ENCODE measurements at regions not wholly inside any gene's neighbourhood (a gene's known extent, or its start where the extent isn't known, plus 50 kb on each side); places are given as distances from the start of the nearest gene placed in this dataset.

- no TSS peak for BruUV-seq (replicated peaks)
- peaks cover 2% of the 10 kb centered on the region; the same call in 1 of the 2 replicates for H3K4me1 ChIP-seq (ENCODE audit: control insufficient read depth, insufficient read depth, low read length)
- H3K4ac ChIP-seq (ENCODE audit: low read depth, low read length), result no peak overlapping the region
- TF ChIP-seq ELK1 (IDR thresholded peaks at IDR 0.05; ENCODE audit: borderline replicate concordance, low read depth, low read length) (no peak), NFE2L2 (IDR thresholded peaks at IDR 0.05; ENCODE audit: low read depth, low read length) (no peak), CEBPB (IDR thresholded peaks at IDR 0.05; ENCODE audit: low read depth, low read length) (no peak), MAZ (IDR thresholded peaks at IDR 0.05; ENCODE audit: borderline replicate concordance, low read depth, low read length) (no peak), POLR2A (IDR thresholded peaks at IDR 0.05; ENCODE audit: low read depth, low read length) (no peak), BHLHE40 (IDR thresholded peaks at IDR 0.05; ENCODE audit: low read depth, low read length) (no peak), MAFK (IDR thresholded peaks at IDR 0.05; ENCODE audit: low read depth, low read length) (no peak), RFX5 (IDR thresholded peaks at IDR 0.05; ENCODE audit: low read depth, low read length) (no peak), CTCF (conservative IDR thresholded peaks at IDR 0.05; ENCODE audit: low read depth, low read length) (no peak), USF2 (IDR thresholded peaks at IDR 0.05; ENCODE audit: low read depth, low read length) (no peak), RAD21 (IDR thresholded peaks at IDR 0.05; ENCODE audit: low read length) (no peak)
- no peak overlapping the region for H2AFZ ChIP-seq (replicated peaks; ENCODE audit: low read length, poor library complexity)
- ATAC-seq (ENCODE audit: low read depth) (no peak), DNase-seq (no peak)
- no peak overlapping the region for H4K8ac ChIP-seq (ENCODE audit: low read depth in 2 of 2, low read length in 2 of 2)
- no peak overlapping the region for H3K4me2 ChIP-seq (ENCODE audit: low read depth, low read length)
- H3K14ac ChIP-seq (replicated peaks; ENCODE audit: low read depth, low read length), result no peak overlapping the region
- H3K9me1 ChIP-seq (ENCODE audit: insufficient read depth, low read length), result no peaks in the 10 kb centered on the region
- H2AK5ac ChIP-seq (ENCODE audit: low read depth, low read length), result no peak overlapping the region
- H3K27ac ChIP-seq (ENCODE audit: insufficient read depth, low read length), result no peak overlapping the region
- in situ Hi-C loops (cut with MboI; ENCODE audit: low sequenced_read_pairs) (no loop called here), intact Hi-C loops (cut with micrococcal nuclease) (no loop called here), dilution Hi-C loops (cut with HindIII; ENCODE audit: low sequenced_read_pairs, unreplicated experiment) (no loop called here)
- no peak overlapping the region for H3K18ac ChIP-seq (ENCODE audit: low read depth, low read length)
- WGBS, 2 experiments (ENCODE audit: extremely low coverage in 2 of 2, insufficient read length in 1 of 2), result no CpG with 5 or more reads among the region's 2 CpGs
- H2AK9ac ChIP-seq (replicated peaks; ENCODE audit: low read depth, low read length, poor library complexity), result no peak overlapping the region
- no peaks in the 10 kb centered on the region for H3K36me3 ChIP-seq (ENCODE audit: control insufficient read depth, insufficient read depth, low read length)
- no peak overlapping the region for H2BK5ac ChIP-seq (ENCODE audit: low read depth, low read length, poor library complexity, severe bottlenecking)
- no peak overlapping the region for H3K9ac ChIP-seq (ENCODE audit: low read depth, low read length)
- ChIA-PET POLR2A (ENCODE audit: unreplicated experiment) (no interaction called here), CTCF (no interaction called here)
- H2BK20ac ChIP-seq (ENCODE audit: low read depth, low read length), result no peak overlapping the region
- peaks cover 83% of the 10 kb centered on the region for H3K27me3 ChIP-seq (ENCODE audit: control insufficient read depth, insufficient read depth, low read length)
- H3K56ac ChIP-seq (ENCODE audit: extremely low read depth, insufficient read depth, low read length), result no peak overlapping the region
- no peak overlapping the region for H4K5ac ChIP-seq (ENCODE audit: low read depth, low read length)
- no peaks in the 10 kb centered on the region for H4K20me1 ChIP-seq (ENCODE audit: insufficient read depth, low read length)
- no peaks in the 10 kb centered on the region for H3K79me1 ChIP-seq (ENCODE audit: low read depth in 1 of 2, low read length in 2 of 2)
- H3K9me3 ChIP-seq (ENCODE audit: control insufficient read depth, insufficient read depth, low read length), result peaks cover 5% of the 10 kb centered on the region; the same call in 1 of the 2 replicates
- H3K23ac ChIP-seq (ENCODE audit: low read depth, low read length), result no peak overlapping the region
- no peak overlapping the region for H4K91ac ChIP-seq (ENCODE audit: insufficient read depth, low read depth, low read length)
- H3K4me3 ChIP-seq (ENCODE audit: insufficient read depth, low read depth, low read length), result no peak overlapping the region
- no peak overlapping the region for H2BK15ac ChIP-seq (ENCODE audit: low read depth, low read length)
- no peak overlapping the region for H2BK120ac ChIP-seq (ENCODE audit: low read depth, low read length)
Observed at GRCh38 chr15:96418146-96418545, 87.6 kb downstream of the NR2F2 start.

Data from IMR-90 (cell line).